KOPT-K1 (cell line): ENCODE measurements at regions not wholly inside any gene's neighbourhood (a gene's known extent, or its start where the extent isn't known, plus 50 kb on each side); places are given as distances from the start of the nearest gene placed in this dataset.

ENCODE experiments used
- H3K27ac ChIP-seq: fragments of 200-600 bp; sonication (generic); 2 replicates; pipeline ENCODE4 v1.5.1; 2016; ENCODE audit warnings: antibody characterized with exemption, mild to moderate bottlenecking, low read depth, low read length; ENCODE audit not compliant: poor library complexity, severe bottlenecking
- H3K36me3 ChIP-seq: fragments of 200-600 bp; sonication (generic); 2 replicates; pipeline ENCODE4 v1.5.1; 2017; ENCODE audit warnings: antibody characterized with exemption, mild to moderate bottlenecking, low read length, moderate library complexity; ENCODE audit not compliant: insufficient read depth
- H3K9me3 ChIP-seq: fragments of 200-600 bp; sonication (generic); 2 replicates; pipeline ENCODE4 v1.5.1; 2017; ENCODE audit warnings: antibody characterized with exemption, low read length, mild to moderate bottlenecking; ENCODE audit not compliant: insufficient read depth, poor library complexity, severe bottlenecking

DNA sequence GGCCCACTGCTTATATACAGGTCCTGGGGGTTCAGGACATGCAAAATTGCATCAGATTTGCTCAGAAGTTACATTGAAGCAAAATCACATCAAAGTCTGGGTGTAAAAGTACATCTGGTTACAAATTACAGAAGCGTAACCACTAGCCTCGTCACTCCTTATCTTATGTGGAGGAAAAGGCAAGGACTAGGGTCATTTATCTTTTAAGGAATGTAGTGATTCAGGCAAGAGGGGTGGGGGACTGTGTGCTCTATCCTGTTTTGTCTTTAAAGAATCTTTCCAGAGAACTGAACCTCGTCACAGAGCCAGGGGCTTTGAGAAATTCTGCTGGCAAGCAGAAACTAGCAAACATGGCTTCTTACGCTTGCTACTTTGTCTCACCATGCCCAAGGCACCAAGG is 61.1 kb upstream of the RAB4A start:
- no peaks in the 10 kb centered on the region for H3K9me3 ChIP-seq
- H3K27ac ChIP-seq = no peak overlapping the region
- H3K36me3 ChIP-seq = no peaks in the 10 kb centered on the region

DNA sequence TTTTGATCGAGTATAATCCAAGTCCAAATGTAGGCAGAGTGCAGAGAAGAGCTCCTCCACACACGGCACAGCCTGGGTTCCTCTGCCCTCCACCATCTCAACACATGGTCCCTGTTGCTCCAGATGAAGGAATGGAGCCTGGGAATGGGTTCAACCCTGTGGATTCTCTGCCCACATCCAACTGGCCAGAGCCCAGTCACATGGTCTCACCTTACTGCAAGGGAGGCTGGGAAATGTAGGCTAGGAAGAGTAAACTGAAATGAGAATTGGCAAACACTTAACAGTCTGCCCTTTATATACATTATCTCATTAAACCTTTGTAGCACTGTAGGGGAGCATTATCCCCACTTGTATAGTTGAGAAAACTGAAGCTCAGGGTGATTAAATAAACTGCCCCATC is 60.1 kb upstream of the RAB4A start:
- Histone ChIP-seq H3K9me3 (no peaks in the 10 kb centered on the region), H3K36me3 (no peaks in the 10 kb centered on the region), H3K27ac (no peak overlapping the region)

DNA sequence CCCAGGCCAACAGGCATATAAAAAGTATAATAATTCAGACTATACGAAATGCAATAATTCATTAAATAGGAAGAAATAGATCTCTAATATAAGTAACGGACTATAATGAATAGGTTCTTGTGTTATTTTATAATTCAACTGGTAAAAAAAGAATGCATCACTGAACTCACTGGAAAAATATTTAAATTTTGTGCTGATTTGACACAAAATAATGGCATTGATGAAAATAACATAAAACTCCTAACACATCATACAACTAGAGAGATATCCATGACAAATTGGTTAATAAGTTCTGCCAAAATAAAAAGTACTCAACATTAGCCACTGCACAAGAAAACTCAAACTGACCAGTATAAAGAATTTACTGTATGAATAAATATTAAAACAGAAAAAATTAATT is 57.1 kb upstream of the RAB4A start:
- no peaks in the 10 kb centered on the region for H3K36me3 ChIP-seq
- no peaks in the 10 kb centered on the region for H3K9me3 ChIP-seq
- H3K27ac ChIP-seq = no peak overlapping the region

DNA sequence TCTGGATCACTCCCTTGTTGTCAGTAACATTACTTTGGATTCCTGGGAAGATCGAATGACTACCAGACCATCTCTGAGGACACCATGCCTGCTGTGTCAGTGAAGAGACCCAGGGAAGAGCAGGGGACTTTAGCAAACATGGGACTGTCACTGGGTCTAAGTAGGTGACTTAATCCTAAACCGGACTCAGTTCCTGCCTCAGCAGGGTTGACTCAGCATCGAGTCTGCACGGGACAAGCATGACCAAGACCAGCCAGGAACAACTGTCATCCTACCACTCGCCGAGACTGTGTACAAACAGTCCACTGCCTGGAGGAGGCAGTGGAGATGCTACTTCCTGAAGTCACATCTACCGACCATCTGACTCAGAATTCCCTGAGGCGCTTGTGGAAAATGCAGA is 53.2 kb upstream of the RAB4A start:
- Histone ChIP-seq H3K36me3 (no peaks in the 10 kb centered on the region), H3K27ac (no peak overlapping the region), H3K9me3 (no peaks in the 10 kb centered on the region)

DNA sequence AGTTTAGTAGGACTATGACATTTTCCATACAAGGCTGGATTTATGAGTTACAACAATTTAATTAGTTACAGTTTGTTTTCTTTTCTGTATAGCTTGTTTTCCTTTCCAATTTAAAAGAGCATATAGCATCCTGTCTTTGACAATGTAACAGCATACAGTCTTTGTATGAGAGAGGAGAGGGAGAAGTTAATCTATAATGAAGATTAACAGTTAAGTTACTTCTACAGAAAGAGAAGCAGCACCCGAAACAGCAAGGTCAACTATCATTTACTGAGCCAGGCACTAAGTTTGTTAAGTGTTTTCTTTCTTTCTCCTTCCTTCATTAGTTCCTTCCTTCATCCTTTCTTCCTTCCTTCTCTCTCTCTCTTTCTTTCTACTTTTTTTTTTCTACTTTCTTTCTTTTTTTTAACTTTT is 52.3 kb upstream of the RAB4A start:
- H3K27ac ChIP-seq = no peak overlapping the region
- H3K9me3 ChIP-seq = no peaks in the 10 kb centered on the region

DNA sequence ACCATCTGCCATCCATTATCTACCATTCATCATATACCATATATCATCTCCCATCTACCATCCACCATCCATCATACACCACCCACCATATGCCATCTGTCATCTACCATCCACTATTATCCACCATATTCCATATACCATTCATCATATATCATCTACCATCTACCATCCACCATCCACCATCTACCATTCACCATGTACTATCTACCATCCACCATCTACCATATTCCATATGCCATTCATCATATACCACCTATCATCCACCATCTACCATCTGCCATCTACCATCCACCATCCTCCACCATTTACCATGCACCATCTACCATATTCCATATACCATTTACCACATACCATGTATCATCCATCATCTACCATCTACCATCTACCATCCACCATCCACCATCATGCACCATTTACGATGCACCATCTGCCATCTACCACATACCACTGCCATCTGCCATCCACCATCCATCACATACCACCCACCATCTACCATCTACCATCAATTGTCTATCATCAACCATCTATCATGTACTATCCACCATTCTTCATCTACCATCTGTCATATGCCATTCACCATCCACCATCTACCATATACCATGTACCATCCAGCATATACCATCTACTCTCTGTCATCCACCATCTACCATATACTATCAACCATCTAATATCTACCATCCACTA is 50.6 kb upstream of the RAB4A start:
- no peak overlapping the region for H3K27ac ChIP-seq
- no peaks in the 10 kb centered on the region for H3K9me3 ChIP-seq
- no peaks in the 10 kb centered on the region for H3K36me3 ChIP-seq

More for the DNA sequence above, 52.3 kb upstream of the RAB4A start:
- no peaks in the 10 kb centered on the region for H3K36me3 ChIP-seq

DNA sequence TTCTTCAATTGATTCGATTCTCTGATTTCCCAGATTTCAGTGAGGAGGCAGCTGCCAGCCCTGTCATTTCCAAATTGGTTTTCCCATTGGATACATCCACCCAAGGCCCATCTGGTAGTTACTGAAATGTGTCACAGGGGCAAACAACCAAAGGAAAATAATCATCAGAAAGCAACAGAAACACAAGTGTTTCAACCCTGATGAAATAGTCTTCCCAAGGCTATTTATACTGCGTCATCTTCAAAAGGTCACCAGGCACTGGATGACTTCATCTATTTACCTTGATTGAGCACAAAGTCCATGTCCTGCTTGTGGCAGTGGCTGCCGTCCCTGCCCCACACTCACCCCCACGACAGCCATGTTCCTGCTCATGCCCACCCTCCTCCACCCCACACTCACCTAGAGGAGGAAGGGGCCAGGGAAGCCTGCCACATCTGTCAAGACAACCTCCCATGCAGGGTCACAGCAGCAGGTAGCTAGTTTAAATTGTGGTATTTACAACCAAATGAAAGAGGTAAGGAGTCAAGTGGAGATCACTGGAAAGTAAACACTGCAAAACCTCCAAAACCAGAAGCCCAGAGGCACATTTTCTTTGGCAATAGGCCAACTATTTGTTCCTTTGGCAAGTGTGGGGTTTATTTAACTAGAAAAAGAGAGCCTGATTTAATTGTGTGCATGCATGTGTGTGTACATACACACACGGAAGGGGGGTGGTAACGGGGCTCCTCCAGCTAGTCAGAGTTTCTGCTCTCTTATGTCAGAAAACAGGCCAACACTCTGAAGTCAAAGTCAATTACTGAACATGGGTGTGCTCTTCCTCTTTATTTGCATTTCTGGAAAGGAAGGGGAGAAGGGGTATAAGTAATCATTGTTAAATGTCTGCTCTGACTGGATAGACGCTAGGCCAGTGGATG is 49.5 kb upstream of the RAB4A start:
- no peak overlapping the region for H3K27ac ChIP-seq
- H3K36me3 ChIP-seq = no peaks in the 10 kb centered on the region

More for the DNA sequence above, 49.5 kb upstream of the RAB4A start:
- H3K9me3 ChIP-seq = no peaks in the 10 kb centered on the region
